ENCODE measurements at regions not wholly inside any gene's neighbourhood (a gene's known extent, or its start where the extent isn't known, plus 50 kb on each side); places are given as distances from the start of the nearest gene placed in this dataset.

GRCh38 chr18:78732273-78733210 is 247.1 kb upstream of the SALL3 start:
- TF ChIP-seq, protein P1, sequence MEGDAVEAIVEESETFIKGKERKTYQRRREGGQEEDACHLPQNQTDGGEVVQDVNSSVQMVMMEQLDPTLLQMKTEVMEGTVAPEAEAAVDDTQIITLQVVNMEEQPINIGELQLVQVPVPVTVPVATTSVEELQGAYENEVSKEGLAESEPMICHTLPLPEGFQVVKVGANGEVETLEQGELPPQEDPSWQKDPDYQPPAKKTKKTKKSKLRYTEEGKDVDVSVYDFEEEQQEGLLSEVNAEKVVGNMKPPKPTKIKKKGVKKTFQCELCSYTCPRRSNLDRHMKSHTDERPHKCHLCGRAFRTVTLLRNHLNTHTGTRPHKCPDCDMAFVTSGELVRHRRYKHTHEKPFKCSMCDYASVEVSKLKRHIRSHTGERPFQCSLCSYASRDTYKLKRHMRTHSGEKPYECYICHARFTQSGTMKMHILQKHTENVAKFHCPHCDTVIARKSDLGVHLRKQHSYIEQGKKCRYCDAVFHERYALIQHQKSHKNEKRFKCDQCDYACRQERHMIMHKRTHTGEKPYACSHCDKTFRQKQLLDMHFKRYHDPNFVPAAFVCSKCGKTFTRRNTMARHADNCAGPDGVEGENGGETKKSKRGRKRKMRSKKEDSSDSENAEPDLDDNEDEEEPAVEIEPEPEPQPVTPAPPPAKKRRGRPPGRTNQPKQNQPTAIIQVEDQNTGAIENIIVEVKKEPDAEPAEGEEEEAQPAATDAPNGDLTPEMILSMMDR (IDR thresholded peaks at IDR 0.05; ENCODE audit: low read depth, low read length) = no peak
- no peak for TF ChIP-seq POLR2A (IDR thresholded peaks at IDR 0.05; ENCODE audit: extremely low read depth, insufficient read length)
- TF ChIP-seq, protein P2, sequence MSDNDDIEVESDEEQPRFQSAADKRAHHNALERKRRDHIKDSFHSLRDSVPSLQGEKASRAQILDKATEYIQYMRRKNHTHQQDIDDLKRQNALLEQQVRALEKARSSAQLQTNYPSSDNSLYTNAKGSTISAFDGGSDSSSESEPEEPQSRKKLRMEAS (IDR thresholded peaks at IDR 0.05; ENCODE audit: low read depth, low read length) = no peak
- no peak for TF ChIP-seq MYC (IDR thresholded peaks at IDR 0.05; ENCODE audit: low read depth, low read length)
- H3K4me3 ChIP-seq (ENCODE audit: low read depth, low read length) = no peak overlapping the region
- no peak for DNase-seq (ENCODE audit: low read depth)

- DNase-seq (ENCODE audit: low read depth) = no peak
- H3K4me3 ChIP-seq (ENCODE audit: low read depth, low read length) = no peak overlapping the region
- no peak for TF ChIP-seq POLR2A (IDR thresholded peaks at IDR 0.05; ENCODE audit: extremely low read depth, insufficient read length)
- TF ChIP-seq MYC (IDR thresholded peaks at IDR 0.05; ENCODE audit: low read depth, low read length) = no peak
- TF ChIP-seq, protein P1 (IDR thresholded peaks at IDR 0.05; ENCODE audit: low read depth, low read length) = no peak
- TF ChIP-seq, protein P2 (IDR thresholded peaks at IDR 0.05; ENCODE audit: low read depth, low read length) = no peak
Observed at GRCh38 chr18:78733762-78734613, 245.6 kb upstream of the SALL3 start.

- H3K4me3 ChIP-seq (ENCODE audit: low read depth, low read length) = no peak overlapping the region
- no peak for DNase-seq (ENCODE audit: low read depth)
- TF ChIP-seq, protein P1 (IDR thresholded peaks at IDR 0.05; ENCODE audit: low read depth, low read length) = no peak
- TF ChIP-seq, protein P2 (IDR thresholded peaks at IDR 0.05; ENCODE audit: low read depth, low read length) = no peak
- TF ChIP-seq POLR2A (IDR thresholded peaks at IDR 0.05; ENCODE audit: extremely low read depth, insufficient read length) (no peak), MYC (IDR thresholded peaks at IDR 0.05; ENCODE audit: low read depth, low read length) (no peak)
Observed at GRCh38 chr18:78734614-78734945, 245.0 kb upstream of the SALL3 start.

DNA sequence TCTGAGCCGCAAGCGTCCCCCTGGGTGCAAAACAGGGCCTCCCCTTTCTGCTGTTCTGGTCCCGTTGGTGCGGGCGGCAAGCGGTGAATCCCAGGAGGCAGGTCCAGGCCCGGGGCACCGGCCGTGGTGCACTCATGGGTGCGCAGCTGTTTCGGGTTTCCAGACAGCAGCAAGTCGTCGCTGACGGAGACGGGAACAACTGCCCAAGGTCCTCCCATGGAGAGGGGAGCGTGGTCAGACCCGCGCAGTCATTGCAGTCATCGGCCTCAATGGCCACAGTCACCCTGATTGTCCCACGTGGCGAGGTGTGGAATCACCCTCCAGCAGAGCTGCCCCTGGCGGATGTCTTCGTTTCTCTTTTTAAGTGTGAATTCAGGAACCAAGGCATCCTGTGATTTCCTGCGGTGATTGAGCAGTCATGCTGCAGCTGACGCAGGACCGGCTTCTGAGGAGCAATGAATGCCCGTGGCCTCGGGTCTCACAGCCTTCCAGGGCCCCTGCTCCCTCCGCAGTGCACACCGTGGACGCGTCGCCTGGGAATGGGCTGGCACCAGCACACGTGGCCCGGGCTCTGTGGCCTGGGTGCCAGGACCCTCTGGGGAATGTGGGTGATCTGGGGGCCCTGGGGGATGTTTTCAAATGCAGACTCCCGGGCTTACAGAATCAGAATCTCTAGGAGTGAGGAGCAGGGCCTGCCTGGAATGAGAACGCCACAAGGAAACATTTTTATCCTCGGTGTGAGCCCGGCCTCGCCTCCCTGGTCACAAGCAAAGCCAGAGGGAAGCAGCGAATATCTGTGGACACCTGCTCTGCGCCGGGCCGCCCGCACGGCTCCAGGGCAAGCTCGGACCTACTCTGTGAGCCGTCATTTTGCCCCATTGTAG is 244.2 kb upstream of the SALL3 start:
- DNase-seq (ENCODE audit: low read depth) = no peak
- TF ChIP-seq, protein P2 (IDR thresholded peaks at IDR 0.05; ENCODE audit: low read depth, low read length) = no peak
- TF ChIP-seq MYC (IDR thresholded peaks at IDR 0.05; ENCODE audit: low read depth, low read length) (no peak), POLR2A (IDR thresholded peaks at IDR 0.05; ENCODE audit: extremely low read depth, insufficient read length) (no peak)
- TF ChIP-seq, protein P1 (IDR thresholded peaks at IDR 0.05; ENCODE audit: low read depth, low read length) = no peak
- H3K4me3 ChIP-seq (ENCODE audit: low read depth, low read length) = no peak overlapping the region
